Tibial nerve (tissue), 4 donors: ENCODE measurements at regions not wholly inside any gene's neighbourhood (a gene's known extent, or its start where the extent isn't known, plus 50 kb on each side); places are given as distances from the start of the nearest gene placed in this dataset.

Source experiments
- DNase-seq, 2 donors: peaks; one replicate each; pipeline ENCODE4 v3.0.0-alpha.2; 2019; ENCODE audit warnings: low spot score in 2 of 2
- H3K27ac ChIP-seq, 4 donors: fragments of 200-600 bp; sonication (generic) in 3 of 4; one replicate each; pipeline ENCODE4 v1.5.1; 2017 to 2019; ENCODE audit warnings: mild to moderate bottlenecking in 1 of 4
- H3K27me3 ChIP-seq, 2 donors: fragments of 200-600 bp; sonication (generic) in 1 of 2; one replicate each; pipeline versions ENCODE4 v1.5.1 to v1.6.0; 2017 to 2019
- H3K36me3 ChIP-seq, 3 donors: fragments of 200-600 bp; sonication (generic); one replicate each; pipeline ENCODE4 v1.5.1; 2018 to 2019
- H3K4me1 ChIP-seq, 4 donors: fragments of 200-600 bp; sonication (generic) in 3 of 4; one replicate each; pipeline ENCODE4 v1.5.1; 2017 to 2019
- H3K4me3 ChIP-seq, 4 donors: fragments of 200-600 bp; sonication (generic) in 3 of 4; one replicate each; pipeline ENCODE4 v1.5.1; 2017 to 2019; ENCODE audit warnings: mild to moderate bottlenecking in 1 of 4, moderate library complexity in 1 of 4
- H3K9me3 ChIP-seq, 4 donors: fragments of 200-600 bp; sonication (generic) in 3 of 4; one replicate each; pipeline ENCODE4 v1.5.1; 2017 to 2019
- CTCF ChIP-seq, 5 experiments: fragments of 200-600 bp in 3 of 5; fragments of 450-650 bp in 2 of 5; sonication (generic) in 3 of 5; IDR thresholded peaks; one replicate each; pipeline ENCODE4 v1.5.1; 2016 to 2019; ENCODE audit warnings: antibody characterized with exemption in 5 of 5, mild to moderate bottlenecking in 3 of 5, moderate library complexity in 2 of 5
- EP300 ChIP-seq, 2 donors: sonication (generic); formaldehyde crosslinking; IDR thresholded peaks; one replicate each; pipeline ENCODE4 v1.6.1; 2017; ENCODE audit warnings: antibody characterized with exemption in 2 of 2, mild to moderate bottlenecking in 1 of 2
- POLR2A ChIP-seq, 2 donors: fragments of 450-650 bp; IDR thresholded peaks; one replicate each; pipeline ENCODE4 v1.6.1; 2017; ENCODE audit warnings: antibody characterized with exemption in 2 of 2, mild to moderate bottlenecking in 2 of 2, moderate library complexity in 2 of 2
- WGBS, 2 donors: methylation state at CpG; one replicate each; pipeline ENCODE4 v1.1.5; 2018; 5-methylcytosine and 5-hydroxymethylcytosine counted together

DNA sequence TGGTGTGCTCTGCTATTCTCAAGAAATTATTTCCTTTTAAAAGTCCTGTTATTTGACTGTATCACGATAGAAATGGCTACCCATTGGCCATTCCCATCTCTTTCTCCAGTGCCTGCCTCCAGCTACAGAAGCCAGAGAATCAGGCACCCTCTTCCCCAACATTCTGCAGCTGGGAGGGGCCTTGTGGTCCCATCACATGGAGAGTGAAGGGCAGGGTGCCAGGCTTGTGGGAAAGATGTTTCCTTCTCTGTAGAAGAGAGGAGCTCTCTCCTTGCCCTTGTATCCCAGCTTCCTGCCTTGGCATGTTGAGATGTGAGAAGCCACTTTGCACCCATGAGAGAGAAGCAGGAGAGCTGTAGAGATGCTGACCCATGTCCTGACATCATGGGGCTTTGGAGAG lies 465.0 kb downstream of the MTRR start:
- no peaks in the 10 kb centered on the region for H3K27me3 ChIP-seq
- H3K4me1 ChIP-seq: no peaks in the 10 kb centered on the region
- 58 to 81% methylated on average over 1 of the region's 1 CpG for WGBS, 2 donors
- H3K4me3 ChIP-seq: no peak overlapping the region
- H3K9me3 ChIP-seq: peaks cover 0 to 6% (median 0%) of the 10 kb centered on the region in 4 donors
- TF ChIP-seq EP300 (IDR thresholded peaks at IDR 0.05): no peak
- TF ChIP-seq POLR2A (IDR thresholded peaks at IDR 0.05): no peak
- TF ChIP-seq CTCF (IDR thresholded peaks at IDR 0.05): no peak
- no peaks in the 10 kb centered on the region for H3K36me3 ChIP-seq
- no peak for DNase-seq
- H3K27ac ChIP-seq: no peak overlapping the region

DNA sequence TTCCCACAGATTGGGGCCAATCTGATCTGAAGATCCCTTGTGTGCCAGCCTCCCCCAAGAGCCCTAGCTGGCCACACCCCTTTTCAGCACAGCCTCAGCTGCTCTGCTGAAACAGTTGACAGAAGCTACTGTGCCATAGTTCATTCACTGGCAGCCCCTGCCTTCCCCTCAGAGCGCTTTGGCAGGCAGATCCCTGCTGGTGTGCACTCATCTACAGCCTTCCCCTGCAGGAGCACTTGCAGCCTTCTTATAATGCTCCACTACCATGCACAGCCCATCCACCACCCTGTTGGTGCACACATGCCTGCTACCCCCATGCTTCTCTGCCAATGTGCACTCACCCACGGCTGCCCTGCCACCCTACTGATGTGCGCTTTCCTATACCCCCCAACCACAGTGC lies 471.3 kb downstream of the MTRR start:
- WGBS, 2 donors: 68 to 81% methylated on average over 3 of the region's 3 CpGs
- Histone ChIP-seq H3K27ac (no peak overlapping the region), H3K9me3 (peaks cover 0 to 6% (median 2%) of the 10 kb centered on the region in 4 donors), H3K4me1 (no peaks in the 10 kb centered on the region), H3K4me3 (no peak overlapping the region), H3K36me3 (no peaks in the 10 kb centered on the region), H3K27me3 (no peaks in the 10 kb centered on the region)
- no peak for DNase-seq
- no peak for TF ChIP-seq POLR2A (IDR thresholded peaks at IDR 0.05)
- TF ChIP-seq CTCF (IDR thresholded peaks at IDR 0.05): no peak
- TF ChIP-seq EP300 (IDR thresholded peaks at IDR 0.05): no peak

DNA sequence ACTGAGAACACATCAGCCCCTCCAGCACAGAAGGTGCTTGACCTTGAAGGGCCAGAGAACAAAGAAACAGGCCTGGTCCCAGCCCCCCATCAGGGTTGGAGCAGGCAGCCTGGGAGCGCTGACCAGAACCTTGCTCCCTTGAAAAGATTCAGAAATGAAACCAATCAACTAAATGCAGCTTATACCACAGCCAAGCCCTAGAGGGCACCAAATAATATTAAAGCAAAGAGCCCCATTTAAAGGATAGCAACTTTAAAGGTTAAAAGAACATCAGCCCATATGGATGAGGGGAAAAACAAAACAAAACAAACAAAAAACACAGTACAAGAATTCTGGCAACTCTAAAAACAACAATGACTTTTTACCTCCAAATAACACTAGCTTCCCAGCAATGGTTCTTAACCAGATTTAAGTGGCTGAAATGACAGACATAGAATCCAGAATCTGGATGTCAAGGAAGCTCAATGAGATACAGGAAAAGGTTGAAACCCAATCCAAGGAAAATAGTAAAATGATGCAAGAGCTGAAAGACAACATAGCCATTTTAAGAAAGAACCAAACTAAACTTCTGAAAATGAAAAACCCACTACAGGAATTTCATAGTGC lies 471.9 kb downstream of the MTRR start:
- no peak overlapping the region for H3K27ac ChIP-seq
- no peak for DNase-seq
- no peaks in the 10 kb centered on the region for H3K36me3 ChIP-seq
- no peak overlapping the region for H3K4me3 ChIP-seq
- H3K9me3 ChIP-seq: peaks cover 0 to 5% (median 2%) of the 10 kb centered on the region in 4 donors
- WGBS, 2 donors: 30 to 38% methylated on average over 1 of the region's 1 CpG
- no peaks in the 10 kb centered on the region for H3K4me1 ChIP-seq
- TF ChIP-seq CTCF (IDR thresholded peaks at IDR 0.05): peak in 4 of 5 experiments; percentile 5 to 35 (median 17)
- no peak for TF ChIP-seq POLR2A (IDR thresholded peaks at IDR 0.05)
- no peak for TF ChIP-seq EP300 (IDR thresholded peaks at IDR 0.05)
- no peaks in the 10 kb centered on the region for H3K27me3 ChIP-seq

- 67 to 77% methylated on average over 4 of the region's 4 CpGs for WGBS, 2 donors
- H3K4me3 ChIP-seq: no peak overlapping the region
- no peak for TF ChIP-seq EP300 (IDR thresholded peaks at IDR 0.05)
- TF ChIP-seq POLR2A (IDR thresholded peaks at IDR 0.05): no peak
- TF ChIP-seq CTCF (IDR thresholded peaks at IDR 0.05): no peak
These were observed 472.5 kb downstream of the MTRR start for GRCh38 chr5:8341406-8341805.

GRCh38 chr5:8347984-8348383 lies 479.0 kb downstream of the MTRR start:
- Histone ChIP-seq H3K27me3 (no peaks in the 10 kb centered on the region), H3K4me1 (no peaks in the 10 kb centered on the region)

More at GRCh38 chr5:8341406-8341805, 472.5 kb downstream of the MTRR start:
- H3K4me1 ChIP-seq: no peaks in the 10 kb centered on the region
- no peak for DNase-seq
- no peaks in the 10 kb centered on the region for H3K27me3 ChIP-seq
- H3K9me3 ChIP-seq: peaks cover 0 to 4% (median 0%) of the 10 kb centered on the region in 4 donors
- H3K36me3 ChIP-seq: no peaks in the 10 kb centered on the region
- H3K27ac ChIP-seq: no peak overlapping the region

More at GRCh38 chr5:8347984-8348383, 479.0 kb downstream of the MTRR start:
- H3K36me3 ChIP-seq: no peaks in the 10 kb centered on the region
- no peak for TF ChIP-seq EP300 (IDR thresholded peaks at IDR 0.05)
- TF ChIP-seq POLR2A (IDR thresholded peaks at IDR 0.05): no peak
- no peak for TF ChIP-seq CTCF (IDR thresholded peaks at IDR 0.05)
- no peak for DNase-seq
- no peak overlapping the region for H3K4me3 ChIP-seq
- no peak overlapping the region for H3K27ac ChIP-seq
- H3K9me3 ChIP-seq: peaks cover 0 to 5% (median 0%) of the 10 kb centered on the region in 4 donors
- 68 to 81% methylated on average over 1 of the region's 1 CpG for WGBS, 2 donors
